NCI-H1694 (cell line): ENCODE measurements at regions not wholly inside any gene's neighbourhood (a gene's known extent, or its start where the extent isn't known, plus 50 kb on each side); places are given as distances from the start of the nearest gene placed in this dataset.
"Not testable (repeated sequence)": the region's sequence is repeated elsewhere in the genome, so short reads cannot be mapped to it uniquely, and the experiment has no call there.

Experiments
- DNase-seq: peaks from one replicate; lab custom pipeline; 2025; lab: John Stamatoyannopoulos, UW

GRCh38 chr22:48635816-48636215 lies 1191.9 kb downstream of the BRD1 start:
- DNase-seq, result no peak

GRCh38 chr22:48635031-48635430 lies 1192.6 kb downstream of the BRD1 start:
- no peak for DNase-seq

GRCh38 chr22:48633996-48634836 lies 1193.5 kb downstream of the BRD1 start:
- no peak for DNase-seq

- no peak for DNase-seq
These were observed 1194.9 kb downstream of the BRD1 start for GRCh38 chr22:48632646-48633246.

GRCh38 chr22:48631288-48631863 lies 1196.3 kb downstream of the BRD1 start:
- no peak for DNase-seq

GRCh38 chr22:48630848-48631247 lies 1196.8 kb downstream of the BRD1 start:
- no peak for DNase-seq

- no peak for DNase-seq
These were observed 1197.3 kb downstream of the BRD1 start for GRCh38 chr22:48630433-48630754.

GRCh38 chr22:48629631-48630432 lies 1197.8 kb downstream of the BRD1 start:
- no peak for DNase-seq

GRCh38 chr22:48628891-48629543 lies 1198.7 kb downstream of the BRD1 start:
- DNase-seq, result no peak

- DNase-seq, result no peak
These were observed 1199.7 kb downstream of the BRD1 start for GRCh38 chr22:48627966-48628365.

GRCh38 chr22:48627203-48627602 lies 1200.5 kb downstream of the BRD1 start:
- DNase-seq, result peak; percentile 24

GRCh38 chr22:48624401-48624800 lies 1203.3 kb downstream of the BRD1 start:
- no peak for DNase-seq

GRCh38 chr22:48622891-48623545 lies 1204.7 kb downstream of the BRD1 start:
- DNase-seq, result no peak

- no peak for DNase-seq
These were observed 1206.6 kb downstream of the BRD1 start for GRCh38 chr22:48621085-48621484.

- DNase-seq, result not testable (repeated sequence)
These were observed 1207.2 kb downstream of the BRD1 start for GRCh38 chr22:48620460-48620859.

GRCh38 chr22:48619721-48620120 lies 1208.0 kb downstream of the BRD1 start:
- DNase-seq, result no peak

GRCh38 chr22:48618326-48618725 lies 1209.3 kb downstream of the BRD1 start:
- no peak for DNase-seq

- no peak for DNase-seq
These were observed 1211.0 kb downstream of the BRD1 start for GRCh38 chr22:48616656-48617055.

- DNase-seq, result no peak
These were observed 1212.3 kb downstream of the BRD1 start for GRCh38 chr22:48615171-48616008.

- no peak for DNase-seq
These were observed 1214.0 kb downstream of the BRD1 start for GRCh38 chr22:48613566-48614200.
